ENCODE measurements at regions not wholly inside any gene's neighbourhood (a gene's known extent, or its start where the extent isn't known, plus 50 kb on each side); places are given as distances from the start of the nearest gene placed in this dataset.

GRCh38 chr15:99446565-99447496 lies 119.0 kb upstream of the MEF2A start (continued):
- TF ChIP-seq EED (IDR thresholded peaks at IDR 0.05; ENCODE audit: low read depth) (no peak), IRF3 (IDR thresholded peaks at IDR 0.05) (no peak), MEF2A (IDR thresholded peaks at IDR 0.05; ENCODE audit: insufficient read depth, low read depth, low read length) (no peak), HCFC1 (IDR thresholded peaks at IDR 0.05; ENCODE audit: low read length) (no peak), NFYA (IDR thresholded peaks at IDR 0.05; ENCODE audit: borderline replicate concordance, low read depth, low read length) (no peak), MYB (IDR thresholded peaks at IDR 0.05; ENCODE audit: borderline replicate concordance, low read depth, low read length) (no peak), WRNIP1 (IDR thresholded peaks at IDR 0.05; ENCODE audit: borderline replicate concordance, low read depth, low read length) (no peak), MTA2 (IDR thresholded peaks at IDR 0.05; ENCODE audit: low read depth) (no peak), STAT1 (conservative IDR thresholded peaks at IDR 0.05) (no peak), DPF2 (IDR thresholded peaks at IDR 0.05) (no peak), E2F8 (IDR thresholded peaks at IDR 0.05; ENCODE audit: low read depth, partially characterized antibody) (no peak), NFXL1 (IDR thresholded peaks at IDR 0.05; ENCODE audit: borderline replicate concordance) (no peak), ASH2L (IDR thresholded peaks at IDR 0.05; ENCODE audit: borderline replicate concordance, low read depth) (no peak)
- TF ChIP-seq, protein P1, sequence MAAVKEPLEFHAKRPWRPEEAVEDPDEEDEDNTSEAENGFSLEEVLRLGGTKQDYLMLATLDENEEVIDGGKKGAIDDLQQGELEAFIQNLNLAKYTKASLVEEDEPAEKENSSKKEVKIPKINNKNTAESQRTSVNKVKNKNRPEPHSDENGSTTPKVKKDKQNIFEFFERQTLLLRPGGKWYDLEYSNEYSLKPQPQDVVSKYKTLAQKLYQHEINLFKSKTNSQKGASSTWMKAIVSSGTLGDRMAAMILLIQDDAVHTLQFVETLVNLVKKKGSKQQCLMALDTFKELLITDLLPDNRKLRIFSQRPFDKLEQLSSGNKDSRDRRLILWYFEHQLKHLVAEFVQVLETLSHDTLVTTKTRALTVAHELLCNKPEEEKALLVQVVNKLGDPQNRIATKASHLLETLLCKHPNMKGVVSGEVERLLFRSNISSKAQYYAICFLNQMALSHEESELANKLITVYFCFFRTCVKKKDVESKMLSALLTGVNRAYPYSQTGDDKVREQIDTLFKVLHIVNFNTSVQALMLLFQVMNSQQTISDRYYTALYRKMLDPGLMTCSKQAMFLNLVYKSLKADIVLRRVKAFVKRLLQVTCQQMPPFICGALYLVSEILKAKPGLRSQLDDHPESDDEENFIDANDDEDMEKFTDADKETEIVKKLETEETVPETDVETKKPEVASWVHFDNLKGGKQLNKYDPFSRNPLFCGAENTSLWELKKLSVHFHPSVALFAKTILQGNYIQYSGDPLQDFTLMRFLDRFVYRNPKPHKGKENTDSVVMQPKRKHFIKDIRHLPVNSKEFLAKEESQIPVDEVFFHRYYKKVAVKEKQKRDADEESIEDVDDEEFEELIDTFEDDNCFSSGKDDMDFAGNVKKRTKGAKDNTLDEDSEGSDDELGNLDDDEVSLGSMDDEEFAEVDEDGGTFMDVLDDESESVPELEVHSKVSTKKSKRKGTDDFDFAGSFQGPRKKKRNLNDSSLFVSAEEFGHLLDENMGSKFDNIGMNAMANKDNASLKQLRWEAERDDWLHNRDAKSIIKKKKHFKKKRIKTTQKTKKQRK (IDR thresholded peaks at IDR 0.05; ENCODE audit: low read depth, low read length) = no peak
- TF ChIP-seq, protein P2, sequence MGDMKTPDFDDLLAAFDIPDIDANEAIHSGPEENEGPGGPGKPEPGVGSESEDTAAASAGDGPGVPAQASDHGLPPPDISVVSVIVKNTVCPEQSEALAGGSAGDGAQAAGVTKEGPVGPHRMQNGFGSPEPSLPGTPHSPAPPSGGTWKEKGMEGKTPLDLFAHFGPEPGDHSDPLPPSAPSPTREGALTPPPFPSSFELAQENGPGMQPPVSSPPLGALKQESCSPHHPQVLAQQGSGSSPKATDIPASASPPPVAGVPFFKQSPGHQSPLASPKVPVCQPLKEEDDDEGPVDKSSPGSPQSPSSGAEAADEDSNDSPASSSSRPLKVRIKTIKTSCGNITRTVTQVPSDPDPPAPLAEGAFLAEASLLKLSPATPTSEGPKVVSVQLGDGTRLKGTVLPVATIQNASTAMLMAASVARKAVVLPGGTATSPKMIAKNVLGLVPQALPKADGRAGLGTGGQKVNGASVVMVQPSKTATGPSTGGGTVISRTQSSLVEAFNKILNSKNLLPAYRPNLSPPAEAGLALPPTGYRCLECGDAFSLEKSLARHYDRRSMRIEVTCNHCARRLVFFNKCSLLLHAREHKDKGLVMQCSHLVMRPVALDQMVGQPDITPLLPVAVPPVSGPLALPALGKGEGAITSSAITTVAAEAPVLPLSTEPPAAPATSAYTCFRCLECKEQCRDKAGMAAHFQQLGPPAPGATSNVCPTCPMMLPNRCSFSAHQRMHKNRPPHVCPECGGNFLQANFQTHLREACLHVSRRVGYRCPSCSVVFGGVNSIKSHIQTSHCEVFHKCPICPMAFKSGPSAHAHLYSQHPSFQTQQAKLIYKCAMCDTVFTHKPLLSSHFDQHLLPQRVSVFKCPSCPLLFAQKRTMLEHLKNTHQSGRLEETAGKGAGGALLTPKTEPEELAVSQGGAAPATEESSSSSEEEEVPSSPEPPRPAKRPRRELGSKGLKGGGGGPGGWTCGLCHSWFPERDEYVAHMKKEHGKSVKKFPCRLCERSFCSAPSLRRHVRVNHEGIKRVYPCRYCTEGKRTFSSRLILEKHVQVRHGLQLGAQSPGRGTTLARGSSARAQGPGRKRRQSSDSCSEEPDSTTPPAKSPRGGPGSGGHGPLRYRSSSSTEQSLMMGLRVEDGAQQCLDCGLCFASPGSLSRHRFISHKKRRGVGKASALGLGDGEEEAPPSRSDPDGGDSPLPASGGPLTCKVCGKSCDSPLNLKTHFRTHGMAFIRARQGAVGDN (IDR thresholded peaks at IDR 0.05) = no peak
